Type B pancreatic cell (in vitro differentiated cells): ENCODE measurements at regions not wholly inside any gene's neighbourhood (a gene's known extent, or its start where the extent isn't known, plus 50 kb on each side); places are given as distances from the start of the nearest gene placed in this dataset.

Experiments
- DNase-seq: peaks from one replicate; pipeline ENCODE4 v3.0.0; 2021; ENCODE audit warnings: mixed read lengths; ENCODE audit not compliant: unreplicated experiment; ENCODE audit errors: extremely low spot score
- H3K27ac Mint-ChIP-seq: 2 replicates; pipeline ENCODE4 v1.8.0; 2021; ENCODE audit warnings: mild to moderate bottlenecking, mixed read lengths
- H3K27me3 Mint-ChIP-seq: 2 replicates; pipeline ENCODE4 v1.8.0; 2021; ENCODE audit warnings: mixed read lengths
- H3K36me3 Mint-ChIP-seq: 2 replicates; pipeline ENCODE4 v1.8.0; 2021; ENCODE audit warnings: mixed read lengths
- H3K4me1 Mint-ChIP-seq: one replicate; pipeline ENCODE4 v1.8.0; 2021; ENCODE audit warnings: mixed read lengths; ENCODE audit not compliant: unreplicated experiment
- H3K4me3 Mint-ChIP-seq: 2 replicates; pipeline ENCODE4 v1.8.0; 2021; ENCODE audit warnings: mild to moderate bottlenecking, mixed read lengths
- H3K9me3 Mint-ChIP-seq: 2 replicates; pipeline ENCODE4 v1.8.0; 2021; ENCODE audit warnings: mixed read lengths
- CTCF ChIP-seq: fragments of 200-600 bp; sonication (generic); conservative IDR thresholded peaks from 2 replicates; pipeline ENCODE4 v1.5.0; 2021; ENCODE audit warnings: antibody characterized with exemption, mild to moderate bottlenecking

DNA sequence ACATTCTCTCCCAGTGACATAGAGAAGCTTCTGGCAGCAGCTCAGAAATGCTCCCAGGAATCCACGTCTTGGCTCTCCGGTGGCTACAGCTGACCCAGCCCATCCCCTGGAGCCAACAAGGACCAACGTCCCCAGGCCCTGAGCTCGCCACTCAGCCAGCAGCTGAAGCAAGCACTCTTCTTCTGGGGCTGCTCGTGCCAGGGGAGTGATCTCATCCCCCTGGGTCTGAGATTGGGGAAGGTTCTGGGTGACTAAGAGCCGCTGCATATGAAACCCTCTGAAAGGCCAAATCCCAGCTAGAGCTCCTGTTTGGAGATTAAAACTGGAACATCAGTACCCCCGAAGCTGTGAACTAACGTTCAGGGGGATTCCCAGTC lies 487.9 kb downstream of the NPHP4 start:
- Mint-ChIP-seq H3K27ac (no peak overlapping the region), H3K4me3 (no peak overlapping the region), H3K9me3 (no peaks in the 10 kb centered on the region), H3K4me1 (peaks cover 5% of the 10 kb centered on the region), H3K27me3 (peaks cover 27% of the 10 kb centered on the region), H3K36me3 (no peaks in the 10 kb centered on the region)
- DNase-seq: no peak
- TF ChIP-seq CTCF: no peak

GRCh38 chr1:5503556-5504363 lies 488.5 kb downstream of the NPHP4 start:
- DNase-seq: no peak
- H3K27me3 Mint-ChIP-seq: peaks cover 27% of the 10 kb centered on the region
- H3K27ac Mint-ChIP-seq: no peak overlapping the region
- no peak for TF ChIP-seq CTCF
- H3K36me3 Mint-ChIP-seq: no peaks in the 10 kb centered on the region
- peaks cover 5% of the 10 kb centered on the region for H3K4me1 Mint-ChIP-seq
- no peak overlapping the region for H3K4me3 Mint-ChIP-seq
- H3K9me3 Mint-ChIP-seq: no peaks in the 10 kb centered on the region

DNA sequence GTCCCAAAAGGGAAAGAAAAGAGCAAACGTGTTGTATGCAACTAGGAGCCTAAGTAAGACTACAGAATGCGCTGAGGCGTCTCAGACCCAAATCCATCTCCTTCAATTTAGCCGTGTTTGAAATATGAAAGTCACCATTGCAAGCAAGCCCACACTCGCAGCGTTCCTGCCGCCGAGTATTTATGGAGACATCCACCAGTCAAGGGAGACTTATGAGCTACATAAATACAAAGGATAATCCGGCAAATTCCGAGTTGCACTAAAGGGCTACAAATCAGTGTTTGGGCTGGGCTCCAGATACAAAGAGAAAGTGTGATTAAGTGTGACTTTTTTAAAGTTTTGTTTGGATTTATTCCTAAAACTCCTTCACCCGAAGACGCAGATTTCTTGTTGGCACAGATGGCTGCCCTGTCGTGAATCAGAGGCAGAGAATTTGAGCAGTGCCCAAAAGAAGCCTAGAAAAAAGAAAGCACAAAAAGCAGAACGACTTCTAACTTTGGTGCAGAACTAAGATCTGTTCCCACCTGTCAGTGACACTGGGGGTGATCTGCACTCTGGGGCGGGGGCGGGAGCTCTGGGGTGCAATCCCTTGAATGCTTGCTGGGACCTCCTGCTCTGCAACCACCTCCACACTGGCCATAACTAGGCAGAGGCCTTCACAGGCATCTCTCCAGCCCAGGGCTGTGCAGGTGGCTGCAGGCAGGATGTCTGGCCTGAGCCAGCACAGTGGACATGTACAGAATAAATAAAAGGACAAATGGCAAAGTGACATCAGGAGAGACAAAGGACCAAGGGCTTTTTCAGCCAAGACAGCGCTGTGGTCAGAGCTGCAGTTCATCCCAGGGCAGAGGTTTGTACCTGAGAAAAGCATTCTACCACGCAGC lies 489.7 kb downstream of the NPHP4 start:
- TF ChIP-seq CTCF: no peak
- no peaks in the 10 kb centered on the region for H3K36me3 Mint-ChIP-seq
- no peak overlapping the region for H3K4me3 Mint-ChIP-seq
- no peaks in the 10 kb centered on the region for H3K9me3 Mint-ChIP-seq
- peaks cover 27% of the 10 kb centered on the region for H3K27me3 Mint-ChIP-seq
- DNase-seq: no peak
- no peak overlapping the region for H3K27ac Mint-ChIP-seq
- H3K4me1 Mint-ChIP-seq: peaks cover 5% of the 10 kb centered on the region

DNA sequence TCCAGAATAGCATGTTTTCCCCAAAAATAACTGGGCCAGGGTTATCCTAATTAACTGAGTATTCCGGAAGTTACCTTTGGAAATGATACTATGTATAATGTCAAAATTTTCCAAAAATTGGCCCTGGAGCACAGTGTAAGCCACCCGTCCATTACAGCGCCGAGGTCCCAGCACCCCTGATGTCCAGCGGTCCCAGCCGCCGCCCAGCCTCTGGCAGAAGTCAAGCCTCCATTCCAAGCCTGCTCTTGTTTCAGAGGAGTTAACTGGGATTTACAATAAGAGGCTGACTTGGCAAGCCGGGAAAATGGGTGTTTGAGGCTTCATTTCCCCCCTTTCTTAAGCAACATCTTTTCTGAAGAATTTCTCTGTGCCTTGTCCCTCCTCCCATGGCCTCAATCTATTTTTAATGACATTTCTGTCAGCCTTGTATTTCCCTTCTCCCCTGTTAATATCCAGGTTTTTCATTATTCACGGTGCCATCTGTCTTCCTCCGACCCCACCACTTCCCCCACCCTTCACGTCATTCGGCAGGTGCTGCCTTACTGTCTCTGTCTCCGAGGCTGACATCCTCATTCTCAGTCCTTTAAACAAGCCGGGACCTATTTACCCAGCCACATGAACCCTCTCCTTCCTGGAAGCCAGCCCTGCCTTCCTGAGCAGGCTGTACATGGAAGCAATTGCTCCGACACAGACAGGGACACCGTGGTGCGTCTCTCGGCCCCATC lies 490.9 kb downstream of the NPHP4 start:
- Mint-ChIP-seq H3K4me1 (no peaks in the 10 kb centered on the region), H3K27ac (no peak overlapping the region)

More for the DNA sequence above, 490.9 kb downstream of the NPHP4 start:
- peaks cover 4% of the 10 kb centered on the region for H3K9me3 Mint-ChIP-seq
- peaks cover 29% of the 10 kb centered on the region for H3K27me3 Mint-ChIP-seq
- no peak for DNase-seq
- H3K36me3 Mint-ChIP-seq: no peaks in the 10 kb centered on the region
- no peak overlapping the region for H3K4me3 Mint-ChIP-seq
- no peak for TF ChIP-seq CTCF
